Large intestine (tissue), 3 donors: ENCODE measurements at regions not wholly inside any gene's neighbourhood (a gene's known extent, or its start where the extent isn't known, plus 50 kb on each side); places are given as distances from the start of the nearest gene placed in this dataset.
A peak's percentile ranks its signal among the peaks of the same experiment; 100 is the strongest.

ENCODE experiments used
- DNase-seq, 2 donors: peaks; one replicate each; pipeline versions ENCODE4 v3.0.0 to v3.0.0-alpha.2; 2013
- H3K27ac ChIP-seq: one replicate; pipeline ENCODE4 v1.5.1; 2013; ENCODE audit warnings: low read length
- H3K27me3 ChIP-seq: 2 replicates; pipeline ENCODE4 v1.6.1; 2013; ENCODE audit warnings: low read length; ENCODE audit not compliant: control insufficient read depth, insufficient read depth
- H3K36me3 ChIP-seq: 2 replicates; pipeline ENCODE4 v1.6.1; 2013; ENCODE audit warnings: low read length; ENCODE audit not compliant: control insufficient read depth, insufficient read depth
- H3K4me1 ChIP-seq: one replicate; pipeline ENCODE4 v1.6.1; 2013; ENCODE audit warnings: low read length; ENCODE audit not compliant: control insufficient read depth, insufficient read depth
- H3K4me3 ChIP-seq: one replicate; pipeline ENCODE4 v1.5.1; 2013; ENCODE audit warnings: low read length
- H3K9me3 ChIP-seq: one replicate; pipeline ENCODE4 v1.6.1; 2013; ENCODE audit warnings: mild to moderate bottlenecking, low read depth, low read length, moderate library complexity; ENCODE audit not compliant: control insufficient read depth
- WGBS: methylation state at CpG from one replicate; pipeline ENCODE4 v1.1.5; 2013; ENCODE audit warnings: low lambda C conversion rate; ENCODE audit not compliant: insufficient coverage; 5-methylcytosine and 5-hydroxymethylcytosine counted together

GRCh38 chrX:137297167-137297566 lies 263.4 kb upstream of the GPR101 start:
- no peaks in the 10 kb centered on the region for H3K27me3 ChIP-seq
- WGBS = no CpG with 5 or more reads among the region's 4 CpGs
- H3K9me3 ChIP-seq = no peaks in the 10 kb centered on the region
- no peak overlapping the region for H3K4me3 ChIP-seq
- no peak for DNase-seq
- H3K36me3 ChIP-seq = no peaks in the 10 kb centered on the region
- no peaks in the 10 kb centered on the region for H3K4me1 ChIP-seq
- no peak overlapping the region for H3K27ac ChIP-seq

DNA sequence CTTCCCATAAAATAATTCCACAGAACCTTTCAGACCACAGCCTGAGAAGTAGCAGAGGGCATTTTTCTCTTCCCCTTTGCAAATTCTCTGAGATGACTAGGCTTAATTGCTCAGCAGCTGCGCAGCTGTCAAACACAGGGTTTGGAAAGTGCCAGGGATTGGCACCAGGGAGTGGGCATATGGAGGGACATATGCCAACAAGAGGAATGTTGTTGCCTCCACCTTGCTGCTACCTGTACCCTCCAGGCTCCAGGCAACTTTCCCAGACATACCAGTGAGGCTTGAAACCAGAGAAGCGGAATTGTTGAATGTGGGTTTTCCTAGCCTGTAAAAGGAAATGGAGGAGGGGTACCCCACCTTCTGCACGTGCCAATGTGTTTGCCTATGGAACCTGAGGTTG lies 256.2 kb upstream of the GPR101 start:
- H3K27ac ChIP-seq = no peak overlapping the region
- H3K27me3 ChIP-seq = no peaks in the 10 kb centered on the region
- no peaks in the 10 kb centered on the region for H3K4me1 ChIP-seq
- H3K4me3 ChIP-seq = no peak overlapping the region
- no peak for DNase-seq
- H3K9me3 ChIP-seq = no peaks in the 10 kb centered on the region
- WGBS = no CpG with 5 or more reads among the region's 3 CpGs
- H3K36me3 ChIP-seq = no peaks in the 10 kb centered on the region

- H3K9me3 ChIP-seq = no peaks in the 10 kb centered on the region
- WGBS = no CpG with 5 or more reads among the region's 3 CpGs
- no peak overlapping the region for H3K4me3 ChIP-seq
- H3K27ac ChIP-seq = no peak overlapping the region
- H3K4me1 ChIP-seq = no peaks in the 10 kb centered on the region
- no peak for DNase-seq
- H3K36me3 ChIP-seq = no peaks in the 10 kb centered on the region
- H3K27me3 ChIP-seq = no peaks in the 10 kb centered on the region
Measured at GRCh38 chrX:137287191-137287590, 253.4 kb upstream of the GPR101 start.

- WGBS = no CpG with 5 or more reads among the region's 2 CpGs
- no peaks in the 10 kb centered on the region for H3K4me1 ChIP-seq
Measured at GRCh38 chrX:137286423-137286822, 252.6 kb upstream of the GPR101 start.

DNA sequence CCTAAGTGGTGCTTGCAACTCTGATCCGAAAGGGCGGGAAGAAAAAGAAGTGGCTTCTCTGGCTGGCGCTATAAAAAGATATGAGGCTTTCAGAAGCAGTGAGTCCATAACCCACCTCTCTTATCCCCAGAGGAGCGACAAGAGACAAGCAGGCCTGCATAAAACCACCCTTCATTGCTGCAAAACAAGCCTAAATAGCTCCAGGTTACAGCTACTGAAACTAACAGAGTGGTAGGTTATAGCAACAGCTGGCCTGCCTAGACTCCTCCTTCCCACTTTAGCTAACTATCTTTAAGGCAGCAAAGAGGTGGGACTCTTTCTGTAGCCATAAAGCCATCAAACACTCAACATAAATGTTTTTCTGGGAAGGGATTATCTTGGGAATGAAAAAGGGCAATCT lies 245.0 kb upstream of the GPR101 start:
- Histone ChIP-seq H3K27me3 (no peaks in the 10 kb centered on the region), H3K36me3 (no peaks in the 10 kb centered on the region), H3K9me3 (no peaks in the 10 kb centered on the region), H3K27ac (no peak overlapping the region), H3K4me1 (no peaks in the 10 kb centered on the region), H3K4me3 (no peak overlapping the region)
- no peak for DNase-seq
- WGBS = 67% methylated on average over 1 of the region's 4 CpGs

More at GRCh38 chrX:137286423-137286822, 252.6 kb upstream of the GPR101 start:
- Histone ChIP-seq H3K27me3 (no peaks in the 10 kb centered on the region), H3K4me3 (no peak overlapping the region), H3K36me3 (no peaks in the 10 kb centered on the region), H3K9me3 (no peaks in the 10 kb centered on the region), H3K27ac (no peak overlapping the region)
- DNase-seq = no peak

- Histone ChIP-seq H3K9me3 (no peaks in the 10 kb centered on the region), H3K27me3 (no peaks in the 10 kb centered on the region), H3K36me3 (no peaks in the 10 kb centered on the region), H3K4me1 (no peaks in the 10 kb centered on the region), H3K27ac (no peak overlapping the region), H3K4me3 (no peak overlapping the region)
- no peak for DNase-seq
- no CpG with 5 or more reads among the region's 3 CpGs for WGBS
Measured at GRCh38 chrX:137263374-137263773, 229.6 kb upstream of the GPR101 start.

DNA sequence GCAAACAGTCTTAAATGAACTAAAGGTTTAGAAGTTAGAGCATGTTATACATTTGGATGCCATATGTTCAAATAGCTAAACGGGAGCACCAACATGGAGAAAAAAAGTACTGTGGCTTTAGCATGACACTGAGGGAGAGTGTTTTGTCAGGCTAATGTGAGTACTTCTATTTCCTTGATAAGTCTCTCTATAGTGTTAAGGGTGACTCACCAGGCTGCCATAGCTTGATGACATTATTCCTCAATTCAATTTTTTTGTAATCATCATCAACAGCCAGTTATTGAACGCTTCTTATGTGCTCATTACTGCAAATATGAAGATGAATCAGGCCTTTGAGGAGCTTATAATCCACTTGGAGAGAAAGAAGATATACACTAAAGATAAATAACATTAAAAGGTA lies 211.4 kb upstream of the GPR101 start:
- Histone ChIP-seq H3K36me3 (no peaks in the 10 kb centered on the region), H3K4me3 (no peak overlapping the region), H3K27ac (no peak overlapping the region), H3K4me1 (no peaks in the 10 kb centered on the region), H3K27me3 (no peaks in the 10 kb centered on the region), H3K9me3 (no peaks in the 10 kb centered on the region)
- DNase-seq = no peak
- 83% methylated on average over 1 of the region's 2 CpGs for WGBS

- Histone ChIP-seq H3K4me3 (no peak overlapping the region), H3K36me3 (no peaks in the 10 kb centered on the region), H3K4me1 (no peaks in the 10 kb centered on the region), H3K27ac (no peak overlapping the region), H3K9me3 (no peaks in the 10 kb centered on the region), H3K27me3 (no peaks in the 10 kb centered on the region)
- WGBS = no CpG with 5 or more reads among the region's 4 CpGs
- DNase-seq = no peak
Measured at GRCh38 chrX:137236837-137237236, 203.0 kb upstream of the GPR101 start.

DNA sequence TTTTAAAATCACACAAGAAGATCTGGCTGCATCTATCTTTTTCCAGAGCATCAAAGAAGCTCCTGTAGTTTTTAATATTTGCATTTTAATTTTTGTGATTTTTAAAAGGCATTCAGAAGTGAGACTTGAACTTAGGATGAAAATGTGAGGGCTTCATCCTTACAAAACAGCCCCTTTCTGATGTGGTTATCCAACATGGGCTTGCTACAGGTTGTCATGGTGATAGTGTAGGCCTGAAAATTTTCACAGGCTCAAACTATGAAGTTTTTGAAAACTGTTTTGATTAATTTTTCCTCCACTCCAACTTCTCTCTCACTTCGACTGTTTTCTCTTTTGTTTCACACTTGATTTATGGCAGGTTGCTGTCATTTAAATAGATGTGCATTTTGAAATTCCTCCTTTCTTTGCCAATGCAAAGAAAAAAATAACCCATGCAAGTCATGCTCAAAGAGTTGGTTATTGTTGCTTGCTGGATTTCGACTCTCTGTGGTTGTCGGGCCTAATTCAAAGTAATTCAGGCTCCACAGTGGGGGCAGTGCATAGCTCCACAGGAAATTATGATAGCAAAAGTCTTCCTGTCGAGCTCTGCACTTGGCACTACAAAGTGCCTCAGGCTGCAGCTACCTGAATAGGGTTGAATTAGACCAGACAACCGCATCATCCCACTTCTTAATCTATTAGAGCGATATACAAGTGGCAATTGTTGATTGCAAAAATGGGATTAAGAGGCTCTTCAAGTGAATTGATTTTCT lies 201.0 kb upstream of the GPR101 start:
- H3K27me3 ChIP-seq = no peaks in the 10 kb centered on the region
- no peaks in the 10 kb centered on the region for H3K9me3 ChIP-seq
- no peaks in the 10 kb centered on the region for H3K4me1 ChIP-seq
- no peaks in the 10 kb centered on the region for H3K36me3 ChIP-seq
- DNase-seq = no peak
- no peak overlapping the region for H3K27ac ChIP-seq
- no peak overlapping the region for H3K4me3 ChIP-seq
- WGBS = no CpG with 5 or more reads among the region's 6 CpGs

DNA sequence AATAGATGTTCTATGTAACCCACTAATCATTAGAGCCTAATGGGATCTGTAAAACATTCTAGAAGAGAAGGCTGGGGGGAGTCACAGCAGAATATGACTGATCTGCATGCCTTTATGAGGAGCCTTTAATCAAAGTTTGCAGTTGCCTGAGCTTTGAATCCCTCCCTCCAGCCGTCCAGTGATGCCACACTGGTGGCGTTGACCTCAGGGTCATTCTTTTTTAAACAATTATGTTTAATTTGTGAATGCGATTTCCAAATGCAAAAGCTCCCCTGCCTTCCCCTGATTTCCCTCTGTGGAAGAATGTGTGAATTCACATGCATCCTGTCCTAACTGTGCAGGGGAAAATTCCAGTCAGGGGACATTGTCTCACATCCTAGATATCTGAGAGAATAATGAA lies 199.7 kb upstream of the GPR101 start:
- no peaks in the 10 kb centered on the region for H3K4me1 ChIP-seq
- no peak for DNase-seq
- no CpG with 5 or more reads among the region's 3 CpGs for WGBS

GRCh38 chrX:137227151-137227550 lies 193.4 kb upstream of the GPR101 start:
- H3K9me3 ChIP-seq = no peaks in the 10 kb centered on the region
- H3K4me3 ChIP-seq = no peak overlapping the region
- no peaks in the 10 kb centered on the region for H3K36me3 ChIP-seq
- WGBS = no CpG with 5 or more reads among the region's 2 CpGs
- H3K4me1 ChIP-seq = no peaks in the 10 kb centered on the region
- no peak overlapping the region for H3K27ac ChIP-seq
- peak in 1 of 2 donors; percentile 1 for DNase-seq
- no peaks in the 10 kb centered on the region for H3K27me3 ChIP-seq

More for the DNA sequence above, 199.7 kb upstream of the GPR101 start:
- H3K4me3 ChIP-seq = no peak overlapping the region
- H3K36me3 ChIP-seq = no peaks in the 10 kb centered on the region
- no peaks in the 10 kb centered on the region for H3K27me3 ChIP-seq
- no peak overlapping the region for H3K27ac ChIP-seq
- H3K9me3 ChIP-seq = no peaks in the 10 kb centered on the region
